Sigmoid colon (tissue), 6 donors: ENCODE measurements at regions not wholly inside any gene's neighbourhood (a gene's known extent, or its start where the extent isn't known, plus 50 kb on each side); places are given as distances from the start of the nearest gene placed in this dataset.

ENCODE experiments used
- DNase-seq: peaks from one replicate; pipeline ENCODE4 v3.0.0-alpha.2; 2019
- H3K27ac ChIP-seq, 4 donors: fragments of 200-600 bp; sonication (generic); one replicate each; pipeline ENCODE4 v1.5.1; 2016 to 2019; ENCODE audit warnings: mild to moderate bottlenecking in 1 of 4
- H3K27me3 ChIP-seq, 3 donors: fragments of 200-600 bp; sonication (generic); one replicate each; pipeline ENCODE4 v1.5.1; 2019; ENCODE audit warnings: mild to moderate bottlenecking in 1 of 3
- H3K36me3 ChIP-seq, 4 donors: fragments of 200-600 bp; sonication (generic); one replicate each; pipeline ENCODE4 v1.5.1; 2016 to 2019
- H3K4me1 ChIP-seq, 4 donors: fragments of 200-600 bp; sonication (generic); one replicate each; pipeline ENCODE4 v1.5.1; 2017 to 2019
- H3K4me3 ChIP-seq, 4 donors: fragments of 200-600 bp; sonication (generic); one replicate each; pipeline ENCODE4 v1.5.1; 2017 to 2019; ENCODE audit warnings: mild to moderate bottlenecking in 2 of 4, moderate library complexity in 1 of 4
- H3K9me3 ChIP-seq, 4 donors: fragments of 200-600 bp in 3 of 4; sonication (generic) in 3 of 4; one replicate each; pipeline versions ENCODE4 v1.5.1 to v1.6.1; 2013 to 2019
- EP300 ChIP-seq, 4 donors: sonication (generic); formaldehyde crosslinking; IDR thresholded peaks; one replicate each; pipeline ENCODE4 v1.6.1; 2017; ENCODE audit warnings: antibody characterized with exemption in 4 of 4
- POLR2A ChIP-seq, 2 donors: fragments of 450-650 bp; IDR thresholded peaks; one replicate each; pipeline ENCODE4 v1.6.1; 2016; ENCODE audit warnings: antibody characterized with exemption in 2 of 2, mild to moderate bottlenecking in 2 of 2, moderate library complexity in 2 of 2
- POLR2AphosphoS5 ChIP-seq, 4 donors: sonication (generic); formaldehyde crosslinking; IDR thresholded peaks; one replicate each; pipeline ENCODE4 v1.6.1; 2017; ENCODE audit warnings: antibody characterized with exemption in 4 of 4
- WGBS, 2 donors: extraction: QIAGEN DNeasy Blood & Tissue Kit; methylation state at CpG; one replicate each; pipeline ENCODE4 v1.1.7; 2013; 5-methylcytosine and 5-hydroxymethylcytosine counted together
- intact Hi-C: fragments of 100-400 bp; cut with DNase I; formaldehyde crosslinking; loops from one replicate; pipeline ENCODE4 v1.15.1; 2023
- TF ChIP-seq, protein P1 (sequence below), 4 experiments: fragments of 450-650 bp in 3 of 4; fragments of 200-600 bp in 1 of 4; IDR thresholded peaks; one replicate each; pipeline ENCODE4 v1.5.1; 2016 to 2019; ENCODE audit warnings: antibody characterized with exemption in 4 of 4, mild to moderate bottlenecking in 3 of 4, moderate library complexity in 2 of 4
- donor health status: healthy with polysubstance abuse.
- donor health status: healthy.

- H3K27me3 ChIP-seq, result no peaks in the 10 kb centered on the region
- no peaks in the 10 kb centered on the region for H3K4me1 ChIP-seq
- TF ChIP-seq POLR2A (IDR thresholded peaks at IDR 0.05) (no peak), EP300 (IDR thresholded peaks at IDR 0.05) (no peak), POLR2AphosphoS5 (IDR thresholded peaks at IDR 0.05) (no peak)
- TF ChIP-seq, protein P1, sequence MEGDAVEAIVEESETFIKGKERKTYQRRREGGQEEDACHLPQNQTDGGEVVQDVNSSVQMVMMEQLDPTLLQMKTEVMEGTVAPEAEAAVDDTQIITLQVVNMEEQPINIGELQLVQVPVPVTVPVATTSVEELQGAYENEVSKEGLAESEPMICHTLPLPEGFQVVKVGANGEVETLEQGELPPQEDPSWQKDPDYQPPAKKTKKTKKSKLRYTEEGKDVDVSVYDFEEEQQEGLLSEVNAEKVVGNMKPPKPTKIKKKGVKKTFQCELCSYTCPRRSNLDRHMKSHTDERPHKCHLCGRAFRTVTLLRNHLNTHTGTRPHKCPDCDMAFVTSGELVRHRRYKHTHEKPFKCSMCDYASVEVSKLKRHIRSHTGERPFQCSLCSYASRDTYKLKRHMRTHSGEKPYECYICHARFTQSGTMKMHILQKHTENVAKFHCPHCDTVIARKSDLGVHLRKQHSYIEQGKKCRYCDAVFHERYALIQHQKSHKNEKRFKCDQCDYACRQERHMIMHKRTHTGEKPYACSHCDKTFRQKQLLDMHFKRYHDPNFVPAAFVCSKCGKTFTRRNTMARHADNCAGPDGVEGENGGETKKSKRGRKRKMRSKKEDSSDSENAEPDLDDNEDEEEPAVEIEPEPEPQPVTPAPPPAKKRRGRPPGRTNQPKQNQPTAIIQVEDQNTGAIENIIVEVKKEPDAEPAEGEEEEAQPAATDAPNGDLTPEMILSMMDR (IDR thresholded peaks at IDR 0.05), result no peak
- WGBS, 2 donors, result 32 to 65% methylated on average over 7 of the region's 7 CpGs
- intact Hi-C loops, result no loop called here
- no peak for DNase-seq
- H3K27ac ChIP-seq, result no peak overlapping the region
- no peaks in the 10 kb centered on the region for H3K36me3 ChIP-seq
- H3K4me3 ChIP-seq, result no peak overlapping the region
- H3K9me3 ChIP-seq, result peaks cover 0 to 10% (median 1%) of the 10 kb centered on the region in 4 donors
Observed at GRCh38 chr14:65892315-65892714, 479.8 kb downstream of the FUT8 start.

GRCh38 chr14:65900164-65900563 is 487.6 kb downstream of the FUT8 start:
- Histone ChIP-seq H3K4me3 (no peak overlapping the region), H3K36me3 (no peaks in the 10 kb centered on the region), H3K27ac (no peak overlapping the region), H3K27me3 (no peaks in the 10 kb centered on the region), H3K9me3 (peaks cover 0 to 2% (median 1%) of the 10 kb centered on the region in 4 donors), H3K4me1 (no peaks in the 10 kb centered on the region)
- intact Hi-C loops, result no loop called here
- TF ChIP-seq POLR2AphosphoS5 (IDR thresholded peaks at IDR 0.05) (no peak), EP300 (IDR thresholded peaks at IDR 0.05) (no peak), POLR2A (IDR thresholded peaks at IDR 0.05) (no peak)
- TF ChIP-seq, protein P1 (IDR thresholded peaks at IDR 0.05), result no peak
- WGBS, 2 donors, result 93% methylated on average over 2 of the region's 2 CpGs
- no peak for DNase-seq

DNA sequence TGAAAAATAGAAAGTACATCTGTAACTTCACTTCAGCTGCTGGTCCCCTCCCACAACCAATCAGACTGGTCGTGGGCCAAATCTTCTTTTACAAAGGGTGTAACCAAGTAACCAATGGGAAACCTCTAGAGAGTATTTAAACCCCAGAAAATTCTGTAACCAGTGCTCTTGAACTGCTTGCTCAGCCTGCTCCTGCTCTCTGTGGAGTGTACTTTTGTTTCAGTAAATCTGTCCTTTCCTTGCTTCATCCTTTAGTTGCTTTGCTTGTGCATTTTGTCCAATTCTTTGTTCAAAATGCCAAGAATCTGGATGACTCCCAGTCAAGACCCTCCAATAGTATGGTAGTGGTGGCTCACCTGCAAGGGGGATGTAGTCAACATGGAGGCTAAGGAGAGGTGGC is 489.1 kb downstream of the FUT8 start:
- Histone ChIP-seq H3K27ac (no peak overlapping the region), H3K27me3 (no peaks in the 10 kb centered on the region), H3K4me3 (no peak overlapping the region), H3K4me1 (no peaks in the 10 kb centered on the region), H3K9me3 (peaks cover 0 to 2% (median 0%) of the 10 kb centered on the region in 4 donors), H3K36me3 (no peaks in the 10 kb centered on the region)
- intact Hi-C loops, result no loop called here
- no peak for TF ChIP-seq POLR2A (IDR thresholded peaks at IDR 0.05)
- no peak for TF ChIP-seq POLR2AphosphoS5 (IDR thresholded peaks at IDR 0.05)
- TF ChIP-seq, protein P1 (IDR thresholded peaks at IDR 0.05), result no peak
- TF ChIP-seq EP300 (IDR thresholded peaks at IDR 0.05), result no peak
- DNase-seq, result no peak
- 25 to 47% methylated on average over 1 of the region's 1 CpG for WGBS, 2 donors

DNA sequence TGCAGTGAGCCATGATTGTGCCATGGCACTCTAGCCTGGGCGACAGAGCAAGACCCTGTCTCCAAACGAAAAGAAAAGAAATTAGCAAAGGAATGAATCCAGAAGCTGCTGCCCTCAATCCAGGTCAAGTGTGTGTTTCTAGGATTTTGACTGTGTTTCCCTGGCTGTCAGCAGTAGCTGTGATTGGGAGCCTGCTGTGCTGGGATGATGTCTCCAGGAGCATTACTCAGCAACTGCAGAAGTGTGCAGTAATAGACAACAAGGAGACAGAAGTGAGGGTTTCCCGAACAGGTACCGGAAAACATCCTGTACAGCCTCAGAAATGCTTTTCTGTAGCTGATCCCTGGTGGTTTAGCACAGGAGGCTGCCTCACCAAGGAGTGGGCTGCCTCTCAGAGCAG is 492.5 kb downstream of the FUT8 start:
- 89 to 94% methylated on average over 4 of the region's 4 CpGs for WGBS, 2 donors
- TF ChIP-seq POLR2AphosphoS5 (IDR thresholded peaks at IDR 0.05) (no peak), POLR2A (IDR thresholded peaks at IDR 0.05) (no peak), EP300 (IDR thresholded peaks at IDR 0.05) (no peak)
- TF ChIP-seq, protein P1 (IDR thresholded peaks at IDR 0.05), result no peak
- Histone ChIP-seq H3K27me3 (no peaks in the 10 kb centered on the region), H3K4me1 (peaks cover 0 to 5% (median under 1%) of the 10 kb centered on the region in 4 donors), H3K4me3 (no peak overlapping the region), H3K36me3 (no peaks in the 10 kb centered on the region), H3K27ac (no peak overlapping the region), H3K9me3 (no peaks in the 10 kb centered on the region)
- intact Hi-C loops, result no loop called here
- no peak for DNase-seq

DNA sequence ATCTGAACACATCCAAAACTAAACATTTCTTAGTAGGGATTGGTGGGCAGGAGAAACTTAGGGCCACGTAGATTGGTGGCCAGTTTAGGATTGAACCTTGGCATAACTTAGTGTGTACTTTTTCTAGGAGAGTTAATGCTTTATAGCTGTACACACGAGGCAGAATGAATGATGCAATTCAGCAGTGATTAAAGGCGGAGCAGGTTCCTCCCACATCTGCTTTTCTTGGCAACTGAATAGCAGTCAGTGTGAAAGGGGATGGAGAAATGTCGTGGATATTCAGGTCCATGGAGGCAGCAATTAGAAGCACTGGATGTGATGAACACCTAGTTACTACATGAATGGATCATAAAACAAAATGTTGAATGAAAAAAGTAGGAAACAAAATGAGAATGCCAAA is 493.8 kb downstream of the FUT8 start:
- H3K27ac ChIP-seq, result no peak overlapping the region
- no peak for TF ChIP-seq EP300 (IDR thresholded peaks at IDR 0.05)
- TF ChIP-seq POLR2AphosphoS5 (IDR thresholded peaks at IDR 0.05), result no peak
- TF ChIP-seq, protein P1 (IDR thresholded peaks at IDR 0.05), result no peak
- TF ChIP-seq POLR2A (IDR thresholded peaks at IDR 0.05), result no peak
- no peaks in the 10 kb centered on the region for H3K36me3 ChIP-seq
- 20 to 65% methylated on average over 4 of the region's 4 CpGs for WGBS, 2 donors
- DNase-seq, result no peak
- H3K27me3 ChIP-seq, result no peaks in the 10 kb centered on the region
- H3K4me1 ChIP-seq, result peaks cover 0 to 12% (median 3%) of the 10 kb centered on the region in 4 donors
- H3K4me3 ChIP-seq, result no peak overlapping the region
- no peaks in the 10 kb centered on the region for H3K9me3 ChIP-seq
- intact Hi-C loops, result no loop called here
